ENCODE measurements at regions not wholly inside any gene's neighbourhood (a gene's known extent, or its start where the extent isn't known, plus 50 kb on each side); places are given as distances from the start of the nearest gene placed in this dataset.

GRCh38 chr7:142498364-142498763, 240.5 kb upstream of the PRSS58 start:
- TF ChIP-seq CTCF (optimal IDR thresholded peaks at IDR 0.05 in 1 of 3, IDR thresholded peaks at IDR 0.05 in 1 of 3, conservative IDR thresholded peaks at IDR 0.05 in 1 of 3; ENCODE audit: extremely low read depth in 1 of 3, insufficient read depth in 2 of 3, low read length in 3 of 3) (no peak), EZH2 (IDR thresholded peaks at IDR 0.05; ENCODE audit: low read length) (no peak)
